Activated T-helper 9 cell treated with anti-CD3 and anti-CD28 coated beads, Interleukin-2, amount 50 U/mL, for 16 hours (primary cell): ENCODE measurements at regions not wholly inside any gene's neighbourhood (a gene's known extent, or its start where the extent isn't known, plus 50 kb on each side); places are given as distances from the start of the nearest gene placed in this dataset.
"Not testable (repeated sequence)": the region's sequence is repeated elsewhere in the genome, so short reads cannot be mapped to it uniquely, and the experiment has no call there.

Experiments
- DNase-seq: peaks from one replicate; pipeline ENCODE4 v3.0.0-alpha.2; 2020; ENCODE audit warnings: low read depth

- DNase-seq = no peak
Observed at GRCh38 chr5:57069115-57069835, 104.6 kb upstream of the GPBP1 start.

- no peak for DNase-seq
Observed at GRCh38 chr5:57072218-57072892, 101.5 kb upstream of the GPBP1 start.

- no peak for DNase-seq
Observed at GRCh38 chr5:57082441-57083067, 91.3 kb upstream of the GPBP1 start.

DNA sequence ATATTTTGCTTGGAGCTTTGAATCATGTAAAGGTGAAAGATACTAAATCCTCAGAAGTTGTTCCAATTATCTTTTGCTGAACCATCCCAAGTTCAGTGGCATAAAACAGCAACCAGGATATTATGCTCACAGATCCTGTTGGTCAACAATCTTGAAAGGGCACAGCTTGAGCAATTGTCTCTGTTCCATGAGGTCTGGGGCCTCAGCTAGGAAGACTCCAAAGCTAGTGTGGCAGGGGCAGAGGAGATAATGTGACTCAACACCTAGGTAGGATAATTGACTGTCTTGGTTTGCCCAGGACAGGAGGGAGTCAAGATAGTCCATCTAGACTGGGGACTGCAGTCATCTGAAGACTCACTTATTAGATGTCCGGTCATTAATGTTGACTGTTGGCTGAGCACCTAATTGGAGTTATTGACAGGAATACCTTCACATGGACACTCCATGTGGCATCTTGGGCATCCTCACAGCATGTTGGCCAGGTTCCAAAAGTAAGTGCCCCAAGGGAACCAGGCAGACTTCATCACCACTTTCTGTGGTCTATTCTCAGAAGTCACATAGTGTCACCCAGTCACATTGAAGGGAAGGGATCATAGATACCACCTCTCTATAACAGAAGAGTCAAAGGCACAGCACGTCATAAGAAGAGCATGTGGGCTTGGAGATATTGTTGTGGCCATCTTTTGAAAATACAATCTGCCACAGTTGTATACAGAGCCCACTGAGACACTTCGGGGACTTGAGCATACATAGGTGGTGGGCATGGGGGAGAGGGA, 88.4 kb upstream of the GPBP1 start:
- no peak for DNase-seq

- DNase-seq = not testable (repeated sequence)
Observed at GRCh38 chr5:57087947-57088346, 85.9 kb upstream of the GPBP1 start.

DNA sequence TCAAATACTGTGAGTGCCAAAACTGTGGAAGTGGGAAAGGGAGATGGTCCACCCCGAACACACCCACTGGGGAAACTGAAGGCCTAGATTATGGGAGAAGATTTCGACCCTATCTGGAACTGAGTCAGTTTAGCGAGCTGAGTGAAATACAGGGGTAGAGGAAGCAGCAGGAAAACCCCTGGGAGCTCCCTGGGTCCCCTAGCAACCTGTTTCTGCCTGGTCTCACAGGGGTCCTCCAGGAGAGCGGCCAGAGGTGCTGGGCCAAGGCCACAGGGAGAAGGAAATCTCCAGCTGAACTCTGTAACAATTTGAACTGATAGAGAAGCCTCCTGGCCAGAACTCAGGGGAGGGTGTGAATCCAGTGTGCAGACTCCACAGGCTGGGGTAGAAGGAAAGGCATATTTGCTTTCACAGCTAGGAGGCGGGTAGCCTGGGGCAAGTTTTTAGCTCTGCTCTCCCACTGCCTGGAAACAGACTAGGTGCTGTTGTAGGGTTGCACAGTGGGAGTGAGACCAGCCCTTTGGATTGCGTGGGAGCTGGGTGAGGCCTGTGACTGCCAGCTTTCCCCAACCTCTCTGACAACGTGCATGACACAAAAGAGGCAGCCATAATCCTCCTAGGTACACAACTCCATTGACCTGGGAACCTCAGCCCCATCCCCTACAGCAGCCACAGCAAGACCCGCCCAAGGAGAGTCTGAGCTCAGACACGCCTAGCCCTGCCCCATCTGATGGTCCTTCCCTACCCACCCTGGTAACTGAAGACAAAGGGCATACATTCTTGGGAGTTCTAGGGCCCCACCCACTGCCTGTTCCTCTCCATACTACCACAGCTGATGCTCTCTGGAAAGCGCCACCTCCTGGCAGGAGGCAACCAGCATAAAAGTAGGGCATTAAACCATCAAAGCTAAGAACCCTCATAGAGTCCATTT, 78.8 kb upstream of the GPBP1 start:
- no peak for DNase-seq

DNA sequence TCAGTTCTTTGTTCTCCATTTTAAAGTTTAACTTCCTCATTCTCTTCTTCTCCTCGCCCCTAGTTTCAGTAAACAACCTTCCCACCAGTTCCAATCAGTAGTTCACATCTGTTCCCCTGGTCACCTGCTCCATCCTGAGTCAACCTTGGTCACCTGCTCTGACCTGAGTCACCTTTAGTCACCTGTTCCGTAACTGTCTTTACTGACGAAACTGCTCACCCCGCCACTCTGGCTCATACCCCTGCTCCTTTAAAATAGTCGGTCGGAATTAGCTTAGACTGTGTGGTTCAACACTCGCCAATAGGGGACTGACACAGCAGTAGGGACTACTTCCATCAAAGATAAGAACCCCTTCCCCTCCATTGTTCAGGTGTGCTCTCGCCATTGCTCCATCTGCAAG, 76.3 kb upstream of the GPBP1 start:
- DNase-seq = no peak

GRCh38 chr5:57102189-57102904, 71.5 kb upstream of the GPBP1 start:
- no peak for DNase-seq

GRCh38 chr5:57102905-57103255, 71.0 kb upstream of the GPBP1 start:
- no peak for DNase-seq

DNA sequence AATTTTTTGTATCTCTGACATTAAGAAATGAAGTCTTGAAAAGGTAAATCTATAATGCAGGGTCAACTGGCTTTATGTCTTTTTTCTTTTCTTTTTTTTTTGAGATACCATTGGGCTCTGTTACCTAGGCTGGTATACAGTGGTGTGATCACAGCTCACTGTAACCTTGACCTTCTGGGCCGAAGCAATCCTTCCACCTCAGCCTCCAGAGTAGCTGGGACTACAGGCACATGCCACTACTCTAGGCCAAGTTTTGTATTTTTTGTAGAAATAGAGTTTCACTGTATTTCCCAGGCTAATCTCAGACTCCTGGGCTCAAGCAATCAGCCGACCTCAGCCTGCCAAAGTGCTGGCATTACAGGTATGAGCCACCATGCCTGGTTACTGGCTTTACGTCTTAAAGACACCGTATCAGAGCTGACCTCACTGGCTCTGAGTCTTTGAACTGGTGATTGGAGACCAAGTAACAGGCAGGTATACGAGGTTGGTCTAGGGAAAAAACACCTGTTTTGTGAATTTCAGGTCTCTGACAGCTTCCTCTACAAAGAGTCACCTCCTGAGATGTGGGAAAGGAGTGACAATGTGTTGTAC, 70.4 kb upstream of the GPBP1 start:
- no peak for DNase-seq

DNA sequence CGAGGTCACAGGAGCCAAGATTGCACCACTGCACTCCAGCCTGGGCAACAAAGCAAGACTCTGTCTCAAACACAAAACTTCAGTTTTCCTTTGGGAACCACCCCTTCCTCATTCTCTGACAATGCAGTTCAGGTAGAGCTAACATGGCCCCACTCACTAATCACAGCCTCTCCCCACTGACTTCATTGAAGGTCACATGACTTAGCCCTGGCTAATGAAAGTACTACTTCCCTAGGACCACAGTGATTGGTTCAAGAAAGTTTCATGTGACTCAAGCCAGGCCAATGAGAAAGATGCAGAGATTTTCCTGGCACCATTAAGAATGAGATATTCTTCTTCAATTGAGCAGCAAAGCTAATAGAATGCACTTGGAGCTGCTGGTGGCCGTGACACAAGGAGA, 67.2 kb upstream of the GPBP1 start:
- no peak for DNase-seq

DNA sequence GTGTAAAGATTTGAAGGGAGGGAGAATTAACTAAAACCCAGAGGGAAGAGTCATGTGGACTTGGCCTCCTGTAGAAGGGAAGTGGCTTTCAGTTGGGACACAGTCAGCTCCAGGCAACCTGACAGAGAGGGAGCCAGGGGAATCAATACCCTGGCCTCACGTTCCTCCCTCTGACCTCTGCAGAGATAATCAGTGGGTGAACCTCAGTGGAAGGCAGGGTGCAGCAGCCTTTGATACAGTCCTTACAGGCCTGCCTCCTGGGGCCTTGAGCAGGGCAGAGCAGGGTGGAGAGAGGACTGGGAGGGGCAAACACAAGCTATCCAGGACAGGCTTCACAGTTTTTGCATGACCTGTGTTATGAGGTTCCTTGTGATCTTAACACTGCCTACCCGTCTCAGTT, 61.9 kb upstream of the GPBP1 start:
- DNase-seq = no peak

DNA sequence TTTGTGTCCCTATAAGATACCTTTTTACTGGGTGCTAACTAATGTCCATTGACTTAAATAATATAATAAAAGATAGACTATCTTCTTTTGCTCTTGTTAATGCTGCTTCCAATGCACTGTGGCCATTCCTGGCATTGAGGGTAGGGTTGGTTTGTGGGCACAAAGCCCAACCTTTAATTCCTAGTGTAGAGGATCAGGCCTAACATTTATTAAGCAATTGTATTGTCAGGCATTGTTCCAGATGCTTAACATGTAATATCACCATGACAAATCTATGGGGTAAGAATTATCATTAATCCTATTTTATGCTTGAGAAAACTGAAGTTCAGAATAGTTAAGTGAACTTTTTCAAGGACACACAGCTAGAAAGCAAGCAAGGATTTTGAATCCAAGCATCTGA, 60.4 kb upstream of the GPBP1 start:
- DNase-seq = no peak

DNA sequence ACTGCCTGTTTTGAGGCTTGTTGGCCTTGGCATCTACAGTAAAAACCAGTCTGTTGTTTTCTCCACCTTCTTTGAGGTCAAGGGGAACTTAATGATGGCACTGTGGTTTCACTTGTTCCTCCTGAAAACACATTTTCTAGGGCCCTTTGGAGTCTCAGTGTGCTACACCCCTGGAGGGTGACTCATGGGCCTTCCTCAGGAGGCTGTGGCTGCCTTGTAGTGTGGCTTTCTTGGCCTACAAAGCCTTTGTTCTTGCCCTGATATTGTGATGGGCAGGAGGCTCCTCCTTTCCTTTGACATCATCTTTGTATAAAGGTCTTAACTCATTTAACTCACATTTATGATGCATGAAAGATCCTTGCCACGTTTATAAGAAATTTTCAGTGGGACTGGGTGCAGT, 56.3 kb upstream of the GPBP1 start:
- DNase-seq = peak; percentile 34

DNA sequence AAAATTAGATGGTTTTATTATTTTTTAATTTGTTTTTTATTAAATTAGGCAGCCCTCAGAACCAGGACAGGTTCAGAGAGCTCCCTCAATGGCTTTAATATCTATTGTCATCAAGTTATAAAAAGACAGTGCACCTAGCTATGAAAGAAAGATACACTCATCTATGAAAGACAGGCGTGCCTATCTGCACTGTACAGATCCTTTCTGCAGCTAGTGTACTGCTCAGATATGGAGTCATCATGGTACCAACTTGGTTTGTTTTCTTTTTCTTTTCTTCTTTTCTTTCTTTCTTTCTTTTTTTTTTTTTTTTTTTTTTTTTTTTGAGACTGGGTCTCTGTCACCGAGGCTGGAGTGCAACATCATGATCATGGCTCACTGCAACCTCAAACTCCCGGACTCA, 54.8 kb upstream of the GPBP1 start:
- no peak for DNase-seq

GRCh38 chr5:57124014-57124413, 49.8 kb upstream of the GPBP1 start:
- no peak for DNase-seq
